GM10266 (cell line): ENCODE measurements at regions not wholly inside any gene's neighbourhood (a gene's known extent, or its start where the extent isn't known, plus 50 kb on each side); places are given as distances from the start of the nearest gene placed in this dataset.

Source experiments
- DNase-seq: peaks from one replicate; pipeline ENCODE4 v3.0.0; 2012; ENCODE audit errors: extremely low spot score
- TF ChIP-seq, protein P1 (sequence below): IDR thresholded peaks from 2 replicates; pipeline ENCODE4 v1.5.1; 2012; ENCODE audit warnings: mild to moderate bottlenecking, low read depth; ENCODE audit not compliant: control insufficient read depth, insufficient read depth; ENCODE audit errors: missing control alignments

DNA sequence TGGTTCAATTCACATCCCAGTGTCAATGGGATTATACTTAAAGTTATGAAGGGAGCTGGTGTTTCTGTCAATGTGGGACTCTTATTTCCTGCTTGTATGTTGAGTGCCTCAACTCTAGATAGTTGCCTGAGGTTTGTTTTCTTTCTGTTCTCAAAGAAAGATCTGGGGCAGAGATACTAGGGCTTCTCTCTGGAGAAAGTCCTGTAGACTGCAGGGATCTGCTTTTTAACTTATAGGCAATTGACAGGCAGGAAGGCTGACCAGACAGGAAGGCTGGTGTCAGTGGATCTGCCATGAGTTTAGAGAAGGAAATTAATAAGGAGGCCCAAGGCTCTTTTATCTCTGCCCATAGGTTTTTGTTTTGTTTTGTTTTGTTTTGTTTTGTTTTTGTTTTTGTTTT lies 64.0 kb upstream of the PRKX start:
- no peak for DNase-seq
- TF ChIP-seq, protein P1, sequence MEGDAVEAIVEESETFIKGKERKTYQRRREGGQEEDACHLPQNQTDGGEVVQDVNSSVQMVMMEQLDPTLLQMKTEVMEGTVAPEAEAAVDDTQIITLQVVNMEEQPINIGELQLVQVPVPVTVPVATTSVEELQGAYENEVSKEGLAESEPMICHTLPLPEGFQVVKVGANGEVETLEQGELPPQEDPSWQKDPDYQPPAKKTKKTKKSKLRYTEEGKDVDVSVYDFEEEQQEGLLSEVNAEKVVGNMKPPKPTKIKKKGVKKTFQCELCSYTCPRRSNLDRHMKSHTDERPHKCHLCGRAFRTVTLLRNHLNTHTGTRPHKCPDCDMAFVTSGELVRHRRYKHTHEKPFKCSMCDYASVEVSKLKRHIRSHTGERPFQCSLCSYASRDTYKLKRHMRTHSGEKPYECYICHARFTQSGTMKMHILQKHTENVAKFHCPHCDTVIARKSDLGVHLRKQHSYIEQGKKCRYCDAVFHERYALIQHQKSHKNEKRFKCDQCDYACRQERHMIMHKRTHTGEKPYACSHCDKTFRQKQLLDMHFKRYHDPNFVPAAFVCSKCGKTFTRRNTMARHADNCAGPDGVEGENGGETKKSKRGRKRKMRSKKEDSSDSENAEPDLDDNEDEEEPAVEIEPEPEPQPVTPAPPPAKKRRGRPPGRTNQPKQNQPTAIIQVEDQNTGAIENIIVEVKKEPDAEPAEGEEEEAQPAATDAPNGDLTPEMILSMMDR: no peak

DNA sequence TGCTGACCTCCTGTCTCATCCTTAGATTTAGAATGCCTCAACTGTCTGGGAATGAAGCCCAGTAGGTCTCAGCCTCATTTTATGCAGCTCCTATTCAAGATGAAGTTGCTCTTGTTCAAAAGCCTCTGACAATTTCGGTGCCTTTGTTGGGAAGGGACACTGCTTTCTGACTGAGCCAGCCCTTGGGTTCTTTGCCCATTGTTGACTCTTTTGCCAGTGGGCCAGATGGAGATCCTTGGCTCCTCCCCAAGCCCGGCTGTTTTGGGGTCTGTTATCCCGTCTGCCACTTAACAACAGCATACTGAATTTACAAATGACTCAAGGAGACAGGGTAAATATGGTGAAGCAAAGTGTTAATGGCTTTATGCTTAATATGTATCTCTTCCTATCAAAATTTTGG lies 58.3 kb upstream of the PRKX start:
- TF ChIP-seq, protein P1: no peak
- DNase-seq: no peak

DNA sequence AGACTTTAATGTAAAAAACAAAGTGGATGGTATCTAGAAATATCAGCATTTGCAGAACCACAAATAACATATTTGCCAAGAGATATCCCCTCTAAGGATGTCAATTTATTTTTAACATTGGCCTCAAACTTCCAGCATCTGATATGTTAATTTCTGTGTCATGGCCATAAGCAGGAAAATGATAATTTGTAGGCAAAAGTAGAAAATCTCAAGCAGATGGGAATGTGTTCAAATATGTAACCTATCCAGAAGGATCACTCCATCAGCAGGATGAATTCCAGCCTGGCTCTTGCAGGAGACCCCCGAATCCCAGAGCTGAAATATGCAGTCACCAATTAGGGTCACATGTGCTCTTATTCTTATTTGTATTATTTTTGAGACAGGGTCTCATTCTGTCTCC lies 55.4 kb upstream of the PRKX start:
- no peak for DNase-seq
- TF ChIP-seq, protein P1: no peak
